Smooth muscle cell (in vitro differentiated cells): ENCODE measurements at regions not wholly inside any gene's neighbourhood (a gene's known extent, or its start where the extent isn't known, plus 50 kb on each side); places are given as distances from the start of the nearest gene placed in this dataset.

ENCODE experiments used
- DNase-seq: peaks from one replicate; lab custom pipeline; 2025; ENCODE audit not compliant: unreplicated experiment; lab: John Stamatoyannopoulos, UW
- H2AFZ ChIP-seq: fragments of 200-600 bp; sonication (generic); 2 replicates; pipeline ENCODE4 v1.6.0; 2016; ENCODE audit warnings: antibody characterized with exemption, low read depth, mild to moderate bottlenecking
- H3F3A ChIP-seq: fragments of 200-600 bp; sonication (generic); 2 replicates; pipeline ENCODE4 v1.6.0; 2017; ENCODE audit warnings: antibody characterized with exemption, low read depth
- H3K27ac ChIP-seq: fragments of 200-600 bp; sonication (generic); 2 replicates; pipeline ENCODE4 v1.5.1; 2016; ENCODE audit warnings: low read depth, mild to moderate bottlenecking
- H3K27me3 ChIP-seq: fragments of 200-600 bp; sonication (generic); 2 replicates; pipeline ENCODE4 v1.6.1; 2016; ENCODE audit warnings: low read depth, mild to moderate bottlenecking
- H3K36me3 ChIP-seq: fragments of 200-600 bp; sonication (generic); 2 replicates; pipeline ENCODE4 v1.5.1; 2016; ENCODE audit warnings: low read depth
- H3K4me1 ChIP-seq: fragments of 200-600 bp; sonication (generic); 2 replicates; pipeline ENCODE4 v1.5.1; 2016; ENCODE audit warnings: low read depth
- H3K4me2 ChIP-seq: fragments of 200-600 bp; sonication (generic); 2 replicates; pipeline ENCODE4 v1.6.0; 2016; ENCODE audit warnings: mild to moderate bottlenecking
- H3K4me3 ChIP-seq: fragments of 200-600 bp; sonication (generic); 2 replicates; pipeline ENCODE4 v1.5.1; 2016; ENCODE audit warnings: mild to moderate bottlenecking
- H3K79me2 ChIP-seq: fragments of 200-600 bp; sonication (generic); 2 replicates; pipeline ENCODE4 v1.6.0; 2016; ENCODE audit warnings: low read depth, mild to moderate bottlenecking
- H3K9ac ChIP-seq: fragments of 200-600 bp; sonication (generic); 2 replicates; pipeline ENCODE4 v1.6.0; 2016; ENCODE audit warnings: low read depth
- H3K9me3 ChIP-seq: fragments of 200-600 bp; sonication (generic); replicated peaks from 2 replicates; pipeline ENCODE4 v1.5.1; 2016; ENCODE audit warnings: low read depth
- H4K20me1 ChIP-seq: fragments of 200-600 bp; sonication (generic); 2 replicates; pipeline ENCODE4 v1.6.0; 2016; ENCODE audit warnings: low read depth
- WGBS: methylation state at CpG from one replicate; pipeline ENCODE4 v1.1.7; 2016; ENCODE audit warnings: low lambda C conversion rate; 5-methylcytosine and 5-hydroxymethylcytosine counted together
- TF ChIP-seq, protein P1 (sequence below): fragments of 200-600 bp; sonication (generic); IDR thresholded peaks from 2 replicates; pipeline ENCODE4 v1.5.1; 2017; ENCODE audit warnings: borderline replicate concordance, mild to moderate bottlenecking, antibody characterized with exemption; ENCODE audit not compliant: insufficient read depth, poor library complexity, severe bottlenecking

DNA sequence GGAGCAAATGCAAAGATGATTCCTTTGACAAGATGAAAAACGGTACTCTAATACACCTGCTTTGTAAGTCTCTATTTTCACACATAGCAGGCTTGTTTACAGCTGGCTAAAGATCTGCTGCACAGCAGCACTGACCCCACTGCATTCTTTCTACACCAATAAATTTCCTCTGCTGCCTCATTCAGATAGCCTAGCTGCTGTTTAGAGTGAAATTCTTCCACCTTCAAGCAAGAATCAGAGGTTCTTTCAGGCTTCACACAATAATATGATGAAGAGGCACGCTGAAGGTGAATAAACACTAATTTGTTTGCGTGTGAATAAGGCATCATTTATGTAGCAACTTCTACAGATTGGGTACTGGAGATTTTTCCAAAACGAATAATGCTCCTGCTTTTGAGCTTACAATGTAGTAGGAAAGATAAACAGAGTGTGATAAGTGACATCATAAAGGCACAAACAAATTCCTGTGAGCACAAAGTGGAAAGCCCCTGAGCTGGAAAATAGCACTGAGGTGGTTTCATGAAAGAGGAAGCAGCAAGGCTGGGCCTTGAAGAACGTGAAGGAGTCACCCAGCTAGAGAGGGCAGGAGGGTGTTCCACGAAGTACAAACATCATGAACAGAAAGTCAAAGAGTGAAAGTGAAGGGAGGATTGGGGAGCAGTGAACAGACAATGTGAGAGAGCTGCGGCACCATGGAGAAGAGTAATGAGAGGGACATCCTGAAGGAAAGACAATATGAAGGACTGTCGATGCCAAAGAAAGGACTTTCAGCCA lies 543.4 kb downstream of the CD83 start:
- Histone ChIP-seq H3K79me2 (no peaks in the 10 kb centered on the region), H3K9me3 (no peaks in the 10 kb centered on the region), H3K27ac (no peak overlapping the region), H4K20me1 (no peaks in the 10 kb centered on the region), H2AFZ (no peak overlapping the region), H3K36me3 (no peaks in the 10 kb centered on the region), H3K9ac (no peak overlapping the region), H3K4me2 (peak overlapping the region; percentile 22), H3K4me3 (no peak overlapping the region), H3F3A (no peaks in the 10 kb centered on the region), H3K27me3 (no peaks in the 10 kb centered on the region), H3K4me1 (peaks cover 27% of the 10 kb centered on the region)
- TF ChIP-seq, protein P1, sequence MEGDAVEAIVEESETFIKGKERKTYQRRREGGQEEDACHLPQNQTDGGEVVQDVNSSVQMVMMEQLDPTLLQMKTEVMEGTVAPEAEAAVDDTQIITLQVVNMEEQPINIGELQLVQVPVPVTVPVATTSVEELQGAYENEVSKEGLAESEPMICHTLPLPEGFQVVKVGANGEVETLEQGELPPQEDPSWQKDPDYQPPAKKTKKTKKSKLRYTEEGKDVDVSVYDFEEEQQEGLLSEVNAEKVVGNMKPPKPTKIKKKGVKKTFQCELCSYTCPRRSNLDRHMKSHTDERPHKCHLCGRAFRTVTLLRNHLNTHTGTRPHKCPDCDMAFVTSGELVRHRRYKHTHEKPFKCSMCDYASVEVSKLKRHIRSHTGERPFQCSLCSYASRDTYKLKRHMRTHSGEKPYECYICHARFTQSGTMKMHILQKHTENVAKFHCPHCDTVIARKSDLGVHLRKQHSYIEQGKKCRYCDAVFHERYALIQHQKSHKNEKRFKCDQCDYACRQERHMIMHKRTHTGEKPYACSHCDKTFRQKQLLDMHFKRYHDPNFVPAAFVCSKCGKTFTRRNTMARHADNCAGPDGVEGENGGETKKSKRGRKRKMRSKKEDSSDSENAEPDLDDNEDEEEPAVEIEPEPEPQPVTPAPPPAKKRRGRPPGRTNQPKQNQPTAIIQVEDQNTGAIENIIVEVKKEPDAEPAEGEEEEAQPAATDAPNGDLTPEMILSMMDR, result no peak
- DNase-seq, result no peak
- 58% methylated on average over 8 of the region's 8 CpGs for WGBS

DNA sequence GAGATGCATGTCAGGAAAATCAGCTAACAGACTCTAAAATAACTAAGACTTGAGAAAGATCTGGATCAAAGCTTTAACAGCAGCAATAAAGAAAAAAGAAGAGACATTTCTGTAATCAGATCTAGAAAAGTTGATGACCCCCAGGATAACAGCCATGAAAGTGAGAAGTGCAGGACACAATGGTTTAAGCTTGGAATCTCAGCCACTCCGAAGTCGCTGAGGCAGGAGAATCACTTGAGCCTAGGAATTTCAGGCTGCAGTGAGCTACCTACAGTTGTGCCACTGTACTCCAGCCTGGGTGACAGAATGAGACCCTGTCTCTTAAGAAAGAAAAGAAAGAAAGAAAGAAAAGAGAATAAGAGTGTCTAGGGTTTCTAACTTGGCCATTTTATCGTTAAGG lies 544.1 kb downstream of the CD83 start:
- 87% methylated on average over 3 of the region's 3 CpGs for WGBS
- no peaks in the 10 kb centered on the region for H3K27me3 ChIP-seq
- peaks cover 26% of the 10 kb centered on the region for H3K4me1 ChIP-seq
- DNase-seq, result no peak
- no peak overlapping the region for H3K9ac ChIP-seq
- H2AFZ ChIP-seq, result no peak overlapping the region
- H4K20me1 ChIP-seq, result no peaks in the 10 kb centered on the region
- no peak overlapping the region for H3K4me3 ChIP-seq
- H3K4me2 ChIP-seq, result no peak overlapping the region
- no peaks in the 10 kb centered on the region for H3K9me3 ChIP-seq
- no peaks in the 10 kb centered on the region for H3F3A ChIP-seq
- no peaks in the 10 kb centered on the region for H3K36me3 ChIP-seq
- no peak overlapping the region for H3K27ac ChIP-seq
- no peaks in the 10 kb centered on the region for H3K79me2 ChIP-seq
- TF ChIP-seq, protein P1, result no peak

DNA sequence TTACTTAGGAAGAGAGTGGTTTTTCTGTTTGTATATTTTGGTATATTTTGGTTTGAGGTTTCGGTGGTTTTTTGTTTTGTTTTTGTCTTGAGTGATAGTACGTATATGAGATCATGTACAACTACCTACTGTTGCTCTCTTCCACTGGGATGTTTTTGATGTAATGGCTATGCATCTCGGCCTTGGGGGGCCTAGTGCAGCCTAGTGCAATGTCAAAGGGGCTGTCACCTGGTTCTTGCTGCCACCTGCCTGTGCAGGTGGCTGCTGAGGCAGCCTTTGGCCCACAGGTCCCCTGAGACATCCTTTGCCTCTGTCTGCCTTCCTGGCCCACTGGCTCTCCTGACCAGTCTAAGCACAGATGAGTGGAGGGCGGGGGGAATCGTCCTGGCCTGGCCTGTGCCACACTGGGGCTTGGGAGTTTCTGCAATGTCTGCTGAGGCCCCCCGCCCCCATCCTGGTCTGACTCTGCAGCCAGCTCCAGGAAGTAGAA lies 546.6 kb downstream of the CD83 start:
- Histone ChIP-seq H3K4me3 (no peak overlapping the region), H3K36me3 (no peaks in the 10 kb centered on the region), H3K27me3 (no peaks in the 10 kb centered on the region), H3K4me1 (peaks cover 26% of the 10 kb centered on the region), H3F3A (no peaks in the 10 kb centered on the region), H2AFZ (no peak overlapping the region), H3K4me2 (no peak overlapping the region), H4K20me1 (no peaks in the 10 kb centered on the region), H3K9ac (no peak overlapping the region), H3K27ac (peak overlapping the region; percentile 83), H3K79me2 (no peaks in the 10 kb centered on the region), H3K9me3 (no peaks in the 10 kb centered on the region)
- TF ChIP-seq, protein P1, result no peak
- no peak for DNase-seq
- WGBS, result 51% methylated on average over 6 of the region's 6 CpGs
